GM21529 (cell line): ENCODE measurements at regions not wholly inside any gene's neighbourhood (a gene's known extent, or its start where the extent isn't known, plus 50 kb on each side); places are given as distances from the start of the nearest gene placed in this dataset.
"Not testable (repeated sequence)": the region's sequence is repeated elsewhere in the genome, so short reads cannot be mapped to it uniquely, and the experiment has no call there.

Source experiments
- ATAC-seq: cut with Tn5 transposase; IDR thresholded peaks from one replicate; pipeline ENCODE4 v1.9.1; 2021; ENCODE audit not compliant: unreplicated experiment

DNA sequence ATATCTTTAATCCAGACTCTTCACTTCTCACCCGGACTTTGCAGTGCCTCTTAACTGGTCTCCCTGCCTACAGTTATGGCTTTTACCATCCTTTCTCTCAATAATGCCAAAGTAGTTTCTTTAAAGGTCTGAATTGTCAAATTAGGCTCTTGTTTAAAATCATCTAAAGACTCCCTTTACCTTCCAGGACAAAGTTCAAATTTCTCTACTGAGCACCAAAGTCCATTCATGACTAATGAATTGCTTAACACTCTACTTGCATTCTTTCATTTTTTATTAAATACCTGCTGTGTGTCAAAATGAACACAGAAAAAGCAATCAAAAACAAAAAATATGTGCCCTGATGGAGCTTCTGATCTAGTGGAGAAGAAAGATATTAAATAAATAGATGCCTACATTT, 472.4 kb upstream of the UBE2E2 start:
- ATAC-seq = no peak

GRCh38 chr3:22731901-22732300, 471.2 kb upstream of the UBE2E2 start:
- ATAC-seq = no peak

GRCh38 chr3:22732641-22733040, 470.5 kb upstream of the UBE2E2 start:
- ATAC-seq = no peak

GRCh38 chr3:22734207-22734606, 468.9 kb upstream of the UBE2E2 start:
- no peak for ATAC-seq

GRCh38 chr3:22734756-22735155, 468.4 kb upstream of the UBE2E2 start:
- ATAC-seq = no peak

DNA sequence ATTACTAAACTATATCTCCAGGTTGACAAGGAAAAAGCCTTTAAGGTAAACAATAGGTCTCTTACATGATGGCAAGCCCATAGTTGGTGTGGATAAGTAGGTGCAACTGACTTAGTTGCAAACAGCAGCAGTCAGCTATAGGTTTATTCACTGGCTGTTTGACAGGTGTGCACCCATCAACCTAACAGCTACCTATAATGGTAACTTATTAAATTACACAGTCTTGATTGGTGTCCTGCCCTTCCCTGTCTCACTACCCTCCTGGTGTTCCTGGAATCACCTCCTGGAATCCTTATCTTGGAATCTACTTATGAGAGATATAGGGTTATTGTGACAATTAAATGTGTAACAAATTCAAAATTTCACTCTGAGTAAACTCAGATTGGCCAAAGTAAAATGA, 467.8 kb upstream of the UBE2E2 start:
- ATAC-seq = no peak

GRCh38 chr3:22743386-22743785, 459.7 kb upstream of the UBE2E2 start:
- ATAC-seq = not testable (repeated sequence)

GRCh38 chr3:22745321-22745720, 457.8 kb upstream of the UBE2E2 start:
- no peak for ATAC-seq

GRCh38 chr3:22746221-22746620, 456.9 kb upstream of the UBE2E2 start:
- no peak for ATAC-seq

DNA sequence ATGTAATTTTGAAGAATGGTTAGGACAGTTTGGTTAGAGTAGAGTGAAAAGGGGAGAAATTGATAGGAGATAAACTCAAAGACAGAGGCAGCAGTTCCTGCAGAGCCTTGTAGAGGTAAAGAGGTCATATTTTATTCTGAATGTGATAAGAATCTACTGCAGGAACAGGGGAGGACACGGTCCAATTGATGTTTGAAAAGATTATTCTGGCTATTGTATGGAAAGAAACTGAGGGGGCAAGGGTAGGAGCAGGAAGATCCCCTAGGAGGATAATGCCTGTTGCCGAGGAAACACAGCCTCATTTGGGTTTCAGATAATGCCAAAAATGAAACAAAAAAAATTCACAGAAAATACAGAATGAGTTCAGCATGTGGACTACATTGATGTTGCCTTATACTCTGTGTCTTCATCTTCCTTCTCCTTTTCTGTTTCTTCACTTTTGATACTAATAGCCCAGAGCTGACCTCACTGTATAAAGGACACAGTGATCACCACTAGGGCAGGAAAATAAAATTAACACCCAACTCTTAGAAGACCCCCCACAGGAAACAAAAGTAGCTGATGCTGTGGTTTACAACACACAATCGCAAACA, 454.6 kb upstream of the UBE2E2 start:
- ATAC-seq = no peak

DNA sequence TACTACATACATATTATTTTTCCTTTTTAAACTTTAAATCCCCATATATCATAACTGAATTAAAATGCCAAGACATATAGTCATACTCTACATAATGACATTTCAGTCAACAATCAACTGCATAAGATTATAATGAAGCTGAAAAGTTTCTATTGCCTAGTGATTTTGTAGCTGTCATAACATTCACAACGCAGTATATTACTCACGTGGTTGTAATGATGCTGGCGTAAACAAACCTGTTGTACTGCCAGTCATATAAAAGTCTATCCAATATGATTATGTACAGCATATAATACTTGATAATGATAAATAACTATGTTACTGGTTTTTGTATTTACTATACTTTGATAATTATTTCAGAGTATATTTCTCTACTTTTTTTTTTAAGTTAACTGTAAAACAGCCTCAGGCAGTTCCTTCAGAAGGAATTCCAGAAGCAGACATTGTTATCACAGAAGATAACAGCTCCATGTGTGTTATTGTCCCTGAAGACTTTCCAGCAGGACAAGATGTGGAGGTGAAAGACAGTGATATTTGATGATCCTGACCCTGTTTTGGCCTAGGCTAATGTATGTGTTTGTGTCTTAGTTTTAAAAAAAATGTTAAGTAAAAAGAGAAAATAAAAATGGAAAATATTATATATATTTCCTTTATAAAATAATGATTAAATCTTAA, 443.4 kb upstream of the UBE2E2 start:
- ATAC-seq = no peak

- ATAC-seq = no peak
Observed at GRCh38 chr3:22765679-22766078, 437.4 kb upstream of the UBE2E2 start.

GRCh38 chr3:22777834-22778233, 425.3 kb upstream of the UBE2E2 start:
- ATAC-seq = no peak

DNA sequence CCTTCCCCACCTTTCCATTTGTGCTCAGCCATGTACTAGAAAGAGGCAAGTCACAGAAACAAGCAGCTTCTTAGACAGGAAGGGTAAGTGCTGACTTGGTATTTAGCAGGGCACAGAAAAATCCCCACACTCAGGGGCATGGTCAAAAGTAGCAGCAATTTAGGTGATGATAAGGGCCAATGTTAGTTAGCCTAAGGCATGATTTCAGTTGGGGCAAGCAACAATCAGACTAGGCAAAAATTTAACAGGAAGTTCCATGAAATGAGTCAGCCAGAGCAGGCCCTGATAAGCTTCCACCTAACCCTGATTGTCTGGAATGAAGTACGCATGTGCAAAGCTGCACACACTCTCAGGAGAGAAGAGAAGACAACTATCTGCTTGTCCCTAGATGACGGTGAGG, 423.4 kb upstream of the UBE2E2 start:
- ATAC-seq = no peak

DNA sequence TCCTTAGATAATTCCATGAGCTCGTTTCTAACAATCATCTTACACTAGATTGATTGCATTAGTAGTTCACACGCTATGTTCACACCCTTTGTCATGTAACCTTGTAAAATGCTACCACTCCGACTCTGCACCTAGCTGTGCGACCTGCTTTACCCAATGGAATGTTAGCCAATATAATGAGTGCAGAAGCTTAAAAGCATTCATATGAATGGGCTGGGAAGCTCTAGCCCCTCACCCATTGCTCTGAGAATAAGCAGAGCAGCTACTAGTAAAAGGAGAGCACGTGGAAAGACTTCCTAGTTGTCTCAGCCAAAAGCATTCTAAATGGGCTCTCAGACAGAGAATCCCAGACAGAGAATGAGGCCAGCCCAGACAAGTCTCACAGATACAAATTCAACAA, 410.6 kb upstream of the UBE2E2 start:
- no peak for ATAC-seq

DNA sequence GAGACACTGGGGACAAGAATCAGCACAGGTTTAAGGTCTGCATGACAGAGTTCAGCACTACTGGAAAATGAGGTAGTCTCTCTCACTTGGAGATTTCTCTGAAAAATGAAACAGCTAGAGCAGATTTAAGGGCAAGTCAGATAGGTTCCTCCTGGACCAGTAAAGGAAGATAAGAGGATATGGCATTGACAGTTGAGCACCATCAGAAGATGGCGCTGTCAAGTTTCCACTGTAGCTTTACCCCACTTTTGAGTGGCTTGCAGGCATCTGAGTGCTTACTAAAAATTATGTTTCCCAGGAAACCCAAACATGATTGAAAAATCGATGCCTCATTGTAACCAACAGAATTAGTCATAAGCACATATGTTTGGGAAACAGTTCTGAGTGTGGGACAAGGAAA, 407.2 kb upstream of the UBE2E2 start:
- ATAC-seq = no peak

- no peak for ATAC-seq
Observed at GRCh38 chr3:22798461-22798860, 404.7 kb upstream of the UBE2E2 start.

- no peak for ATAC-seq
Observed at GRCh38 chr3:22819209-22819608, 383.9 kb upstream of the UBE2E2 start.

- ATAC-seq = no peak
Observed at GRCh38 chr3:22835041-22835440, 368.1 kb upstream of the UBE2E2 start.

DNA sequence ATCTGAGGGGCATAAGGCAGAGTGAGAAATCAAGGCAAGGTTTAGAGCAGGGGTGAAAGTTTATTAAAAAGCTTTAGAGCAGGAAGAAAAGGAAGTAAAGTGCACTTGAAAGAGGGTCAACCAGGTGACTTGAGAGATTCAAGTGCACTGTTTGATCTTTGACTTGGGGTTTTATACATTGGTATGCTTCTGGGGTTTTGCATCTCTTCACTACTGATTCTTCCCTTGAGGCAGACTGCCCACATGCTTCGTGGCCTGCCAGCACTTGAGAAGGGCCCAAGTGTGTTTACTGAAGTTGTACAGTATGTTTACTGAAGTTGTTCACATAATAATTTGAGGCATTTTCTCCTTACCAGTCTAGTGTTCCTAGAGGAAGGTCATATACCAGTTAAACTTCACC, 367.0 kb upstream of the UBE2E2 start:
- ATAC-seq = no peak

DNA sequence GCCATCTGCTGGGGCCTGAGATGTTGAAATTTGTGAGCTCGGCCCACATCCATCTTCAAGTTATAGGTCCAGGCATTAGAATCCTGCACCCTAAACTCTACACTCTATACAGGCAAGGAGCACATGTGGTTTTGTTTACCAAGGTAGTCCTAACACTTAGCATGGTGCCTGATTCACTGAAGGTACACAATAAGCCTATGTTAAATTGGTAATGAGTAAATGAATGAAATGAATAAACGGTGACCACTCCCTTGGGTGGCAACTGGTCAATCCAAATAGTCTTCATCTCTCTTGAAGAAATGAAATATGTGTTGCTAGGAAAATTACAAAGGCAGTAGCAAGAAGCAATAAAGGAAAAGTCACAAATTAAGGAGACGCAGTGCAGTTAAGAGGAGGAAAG, 359.3 kb upstream of the UBE2E2 start:
- no peak for ATAC-seq

- no peak for ATAC-seq
Observed at GRCh38 chr3:22846566-22846965, 356.6 kb upstream of the UBE2E2 start.

GRCh38 chr3:22849583-22849982, 353.5 kb upstream of the UBE2E2 start:
- ATAC-seq = not testable (repeated sequence)
